Astrocyte of the spinal cord (primary cell): ENCODE measurements at regions not wholly inside any gene's neighbourhood (a gene's known extent, or its start where the extent isn't known, plus 50 kb on each side); places are given as distances from the start of the nearest gene placed in this dataset.

Experiments
- DNase-seq: peaks from one replicate; pipeline ENCODE4 v3.0.0; 2011; ENCODE audit warnings: low read depth, low spot score
- H3K4me3 ChIP-seq: 2 replicates; pipeline ENCODE4 v1.5.1; 2011; ENCODE audit warnings: low read depth, mild to moderate bottlenecking, low read length, moderate library complexity
- CTCF ChIP-seq: IDR thresholded peaks from 2 replicates; pipeline ENCODE4 v1.5.1; 2012; ENCODE audit warnings: low read depth, mild to moderate bottlenecking, low read length, inconsistent platforms
- in situ Hi-C: cut with HindIII; loops from 2 replicates; pipeline ENCODE4 v1.10.0; 2017; ENCODE audit warnings: low sequenced_read_pairs

GRCh38 chr12:67919406-67919805, 69.8 kb upstream of the IFNG-AS1 start:
- TF ChIP-seq CTCF: no peak
- H3K4me3 ChIP-seq: no peak overlapping the region
- peak; percentile 29 for DNase-seq
- in situ Hi-C loops: no loop called here

- no peak overlapping the region for H3K4me3 ChIP-seq
- in situ Hi-C loops: no loop called here
- DNase-seq: no peak
- TF ChIP-seq CTCF: no peak
Observed at GRCh38 chr12:67920413-67920812, 68.8 kb upstream of the IFNG-AS1 start.

DNA sequence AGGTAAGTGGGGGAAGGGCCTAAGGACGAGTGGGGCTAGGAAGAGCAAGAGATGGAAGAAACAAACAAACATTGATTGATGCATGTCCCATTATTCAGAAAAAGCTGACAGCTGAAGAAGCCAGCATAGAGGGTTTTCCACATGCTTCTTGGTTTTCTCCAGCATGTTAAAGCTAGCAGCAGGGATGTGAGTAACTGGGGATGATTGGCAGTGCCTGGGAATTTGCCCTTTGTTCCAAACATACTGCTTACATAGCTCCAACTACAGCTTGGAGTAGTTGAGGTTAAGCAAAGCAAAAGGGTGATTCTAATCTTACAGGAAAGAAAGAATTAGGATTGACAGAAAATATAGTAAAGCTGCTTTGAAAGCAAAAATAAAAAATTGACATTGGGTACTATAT, 68.0 kb upstream of the IFNG-AS1 start:
- in situ Hi-C loops: no loop called here
- no peak overlapping the region for H3K4me3 ChIP-seq
- TF ChIP-seq CTCF: no peak
- DNase-seq: no peak

GRCh38 chr12:67922245-67922644, 67.0 kb upstream of the IFNG-AS1 start:
- in situ Hi-C loops: no loop called here
- no peak for TF ChIP-seq CTCF
- DNase-seq: no peak
- no peak overlapping the region for H3K4me3 ChIP-seq

DNA sequence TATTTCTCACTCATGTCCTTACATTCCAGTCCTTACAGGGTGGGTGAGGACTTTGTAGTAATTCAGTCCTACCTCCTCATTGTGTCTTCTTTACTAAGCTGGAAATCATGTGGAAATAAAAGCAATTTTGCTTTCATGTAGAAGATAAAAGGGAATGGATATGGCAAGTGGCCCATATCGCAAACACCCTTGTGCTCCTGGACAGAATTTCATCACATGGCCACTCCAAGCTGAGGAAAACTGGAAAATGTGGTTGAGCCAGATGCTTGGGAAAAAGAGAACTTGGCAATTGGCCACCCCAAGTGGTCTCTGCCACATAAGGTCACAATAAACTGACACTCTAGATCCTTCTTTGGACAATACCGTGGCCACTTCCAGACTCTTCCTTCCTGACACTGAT, 64.2 kb upstream of the IFNG-AS1 start:
- TF ChIP-seq CTCF: no peak

GRCh38 chr12:67925552-67925951, 63.7 kb upstream of the IFNG-AS1 start:
- in situ Hi-C loops: no loop called here
- H3K4me3 ChIP-seq: no peak overlapping the region
- no peak for DNase-seq
- TF ChIP-seq CTCF: no peak

More for the DNA sequence above, 64.2 kb upstream of the IFNG-AS1 start:
- DNase-seq: no peak
- in situ Hi-C loops: no loop called here
- no peak overlapping the region for H3K4me3 ChIP-seq

- H3K4me3 ChIP-seq: no peak overlapping the region
- DNase-seq: no peak
- in situ Hi-C loops: no loop called here
- TF ChIP-seq CTCF: no peak
Observed at GRCh38 chr12:67926063-67926462, 63.2 kb upstream of the IFNG-AS1 start.
